GM12878 (cell line): ENCODE measurements at regions not wholly inside any gene's neighbourhood (a gene's known extent, or its start where the extent isn't known, plus 50 kb on each side); places are given as distances from the start of the nearest gene placed in this dataset.

Experiments
- ATAC-seq: fragments of 200-7000 bp; cut with Tn5 transposase; 3 replicates; pipeline ENCODE4 v1.9.1; 2020; ENCODE audit warnings: mild to moderate bottlenecking, moderate library complexity
- BruUV-seq: library from RNA; stranded (reverse); fragments of 400-500 nt; replicated peaks from 2 replicates; lab custom pipeline; 2021; lab: Mats Ljungman, UMichigan
- CTCF ChIA-PET: fragments of 300-600 bp; sonication (Branson Sonifier 250); formaldehyde crosslinking; extraction: SDS; loops from one replicate; lab custom pipeline; 2021; ENCODE audit warnings: inconsistent platforms; lab: Yijun Ruan, JAX
- POLR2A ChIA-PET: fragments of 350-600 bp; formaldehyde crosslinking; extraction: SDS; loops from one replicate; lab custom pipeline; 2021; ENCODE audit warnings: inconsistent platforms; lab: Charles Lee
- RAD21 ChIA-PET: fragments of 300-600 bp; sonication (Branson Sonifier 250); formaldehyde crosslinking; loops from one replicate; lab custom pipeline; 2023; ENCODE audit warnings: antibody characterized with exemption; ENCODE audit not compliant: unreplicated experiment; lab: Charles Lee
- SMC1A ChIA-PET: fragments of 300-600 bp; sonication (Branson Sonifier 250); formaldehyde crosslinking; loops from one replicate; lab custom pipeline; 2023; ENCODE audit not compliant: unreplicated experiment, uncharacterized antibody; lab: Charles Lee
- DNase-seq: peaks from one replicate; pipeline ENCODE4 v3.0.0-alpha.2; 2011; ENCODE audit warnings: low read depth, low spot score
- FAIRE-seq: peaks from 3 replicates; lab custom pipeline; 2011; peaks lifted over from hg19 to GRCh38; lab: Jason Lieb, UNC
- H2AFZ ChIP-seq: 2 replicates; pipeline ENCODE4 v1.6.0; 2011; ENCODE audit warnings: low read depth, low read length, control low read depth; ENCODE audit not compliant: control insufficient read depth
- H3K27ac ChIP-seq: 2 replicates; pipeline ENCODE4 v1.5.1; 2011; ENCODE audit warnings: control low read depth; ENCODE audit not compliant: control insufficient read depth, insufficient read depth
- H3K27me3 ChIP-seq, 2 experiments: replicated peaks in 1 of 2; 2 replicates each; pipeline versions ENCODE4 v1.6.0 to v1.6.1; 2011; ENCODE audit warnings: low read length in 1 of 2; ENCODE audit not compliant: control insufficient read depth in 2 of 2, insufficient read depth in 2 of 2
- H3K36me3 ChIP-seq, 2 experiments: 2 replicates each; pipeline ENCODE4 v1.5.1; 2011; ENCODE audit warnings: low read length in 1 of 2; ENCODE audit not compliant: control insufficient read depth in 2 of 2, insufficient read depth in 2 of 2
- H3K4me1 ChIP-seq: 2 replicates; pipeline ENCODE4 v1.6.1; 2011; ENCODE audit warnings: mild to moderate bottlenecking, low read length, moderate library complexity, mixed read lengths; ENCODE audit not compliant: control insufficient read depth, insufficient read depth
- H3K4me2 ChIP-seq: 2 replicates; pipeline ENCODE4 v1.6.0; 2011; ENCODE audit warnings: control low read depth; ENCODE audit not compliant: control insufficient read depth, insufficient read depth
- H3K4me3 ChIP-seq: fragments of 200-600 bp; sonication (generic); 2 replicates; pipeline ENCODE4 v1.5.1; 2016
- H3K79me2 ChIP-seq: 2 replicates; pipeline ENCODE4 v1.6.0; 2011; ENCODE audit warnings: low read length; ENCODE audit not compliant: control insufficient read depth, insufficient read depth
- H3K9ac ChIP-seq: 2 replicates; pipeline ENCODE4 v1.8.0; 2011; ENCODE audit warnings: low read length, control low read depth, mixed read lengths; ENCODE audit not compliant: control insufficient read depth, insufficient read depth
- H3K9me3 ChIP-seq: replicated peaks from 3 replicates; pipeline ENCODE4 v1.5.1; 2011; ENCODE audit warnings: mild to moderate bottlenecking, low read length; ENCODE audit not compliant: control insufficient read depth, insufficient read depth
- H4K20me1 ChIP-seq: 2 replicates; pipeline ENCODE4 v1.6.0; 2011; ENCODE audit not compliant: control insufficient read depth, insufficient read depth
- CEBPZ ChIP-seq: fragments of 150-350 bp; IDR thresholded peaks from 2 replicates; pipeline ENCODE4 v1.6.1; 2016; ENCODE audit warnings: low read depth, low read length
- DPF2 ChIP-seq: fragments of 450-650 bp; IDR thresholded peaks from 2 replicates; pipeline ENCODE4 v1.6.1; 2017; ENCODE audit warnings: mild to moderate bottlenecking
- E2F4 ChIP-seq: IDR thresholded peaks from 2 replicates; pipeline ENCODE4 v1.6.1; 2012; ENCODE audit warnings: low read depth, low read length, improper control_type of control experiment
- EP300 ChIP-seq, 2 experiments: fragments of 150-350 bp in 1 of 2; IDR thresholded peaks; 2 replicates each; pipeline ENCODE4 v1.6.1; 2011 to 2012; ENCODE audit warnings: low read depth in 2 of 2, low read length in 2 of 2, borderline replicate concordance in 1 of 2, improper control_type of control experiment in 1 of 2, inconsistent platforms in 1 of 2; ENCODE audit not compliant: control insufficient read depth in 1 of 2
- FOXM1 ChIP-seq: IDR thresholded peaks from 2 replicates; pipeline ENCODE4 v1.6.1; 2012; ENCODE audit warnings: low read depth, mild to moderate bottlenecking, inconsistent platforms, low read length, moderate library complexity
- LARP7 ChIP-seq: fragments of 450-650 bp; IDR thresholded peaks from 2 replicates; pipeline ENCODE4 v1.6.1; 2017; ENCODE audit warnings: mild to moderate bottlenecking
- NBN ChIP-seq: fragments of 450-650 bp; IDR thresholded peaks from 2 replicates; pipeline ENCODE4 v1.6.1; 2016
- RAD21 ChIP-seq: IDR thresholded peaks from 2 replicates; pipeline ENCODE4 v1.6.1; 2011; ENCODE audit warnings: mild to moderate bottlenecking, low read depth, low read length, moderate library complexity; ENCODE audit not compliant: insufficient read depth
- RFX5 ChIP-seq: IDR thresholded peaks from 2 replicates; pipeline ENCODE4 v1.6.1; 2011; ENCODE audit warnings: low read depth, low read length, improper control_type of control experiment
- TCF12 ChIP-seq: IDR thresholded peaks from 2 replicates; pipeline ENCODE4 v1.6.1; 2011; ENCODE audit warnings: low read depth, mild to moderate bottlenecking, low read length
- WGBS: methylation state at CpG from one replicate; pipeline ENCODE4 v1.1.6; 2016; ENCODE audit warnings: low lambda C conversion rate; ENCODE audit not compliant: insufficient replicate concordance, insufficient coverage; ENCODE audit errors: missing lambda C conversion rate; 5-methylcytosine and 5-hydroxymethylcytosine counted together
- in situ Hi-C: fragments of 300-500 bp; cut with MboI; formaldehyde crosslinking; loops from 9 replicates; pipeline ENCODE4 v1.14.3; 2018; ENCODE audit warnings: mixed read lengths
- intact Hi-C: fragments of 100-400 bp; cut with micrococcal nuclease; formaldehyde crosslinking; loops from one replicate; pipeline ENCODE4 v1.14.2; 2022; ENCODE audit not compliant: unreplicated experiment
- TF ChIP-seq, protein P1 (sequence below): fragments of 450-650 bp; IDR thresholded peaks from 2 replicates; pipeline ENCODE4 v1.6.1; 2017; ENCODE audit warnings: mild to moderate bottlenecking, low read depth, inconsistent platforms; ENCODE audit not compliant: poor library complexity, severe bottlenecking
- TF ChIP-seq, protein P2 (sequence below): fragments of 450-650 bp; IDR thresholded peaks from 2 replicates; pipeline ENCODE4 v1.6.1; 2016; ENCODE audit warnings: mild to moderate bottlenecking, moderate library complexity, borderline replicate concordance

- no peak overlapping the region for H3K4me3 ChIP-seq
- ChIA-PET CTCF (no interaction called here), RAD21 (no interaction called here), SMC1A (interaction anchor here (0.6 to 1.0 kb wide), 3 partner anchors 17 to 516 kb away, joined by 3 to 4 read pairs (median 3); no protein-coding TSS in a partner anchor), POLR2A (no interaction called here)
- in situ Hi-C loops: no loop called here
- DNase-seq (no peak), FAIRE-seq (no peak), ATAC-seq (no peak)
- WGBS: 2% methylated on average over 3 of the region's 3 CpGs
- H3K9ac ChIP-seq: no peak overlapping the region
- H4K20me1 ChIP-seq: no peaks in the 10 kb centered on the region
- TF ChIP-seq RFX5 (no peak), FOXM1 (no peak), RAD21 (no peak), NBN (no peak), DPF2 (no peak), CEBPZ (no peak), LARP7 (no peak), TCF12 (no peak), E2F4 (no peak), EP300 (IDR thresholded peaks at IDR 0.05; ENCODE audit: borderline replicate concordance in 1 of 2, control insufficient read depth in 1 of 2, low read depth in 2 of 2, low read length in 2 of 2) (no peak)
- TF ChIP-seq, protein P1, sequence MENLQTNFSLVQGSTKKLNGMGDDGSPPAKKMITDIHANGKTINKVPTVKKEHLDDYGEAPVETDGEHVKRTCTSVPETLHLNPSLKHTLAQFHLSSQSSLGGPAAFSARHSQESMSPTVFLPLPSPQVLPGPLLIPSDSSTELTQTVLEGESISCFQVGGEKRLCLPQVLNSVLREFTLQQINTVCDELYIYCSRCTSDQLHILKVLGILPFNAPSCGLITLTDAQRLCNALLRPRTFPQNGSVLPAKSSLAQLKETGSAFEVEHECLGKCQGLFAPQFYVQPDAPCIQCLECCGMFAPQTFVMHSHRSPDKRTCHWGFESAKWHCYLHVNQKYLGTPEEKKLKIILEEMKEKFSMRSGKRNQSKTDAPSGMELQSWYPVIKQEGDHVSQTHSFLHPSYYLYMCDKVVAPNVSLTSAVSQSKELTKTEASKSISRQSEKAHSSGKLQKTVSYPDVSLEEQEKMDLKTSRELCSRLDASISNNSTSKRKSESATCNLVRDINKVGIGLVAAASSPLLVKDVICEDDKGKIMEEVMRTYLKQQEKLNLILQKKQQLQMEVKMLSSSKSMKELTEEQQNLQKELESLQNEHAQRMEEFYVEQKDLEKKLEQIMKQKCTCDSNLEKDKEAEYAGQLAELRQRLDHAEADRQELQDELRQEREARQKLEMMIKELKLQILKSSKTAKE: no peak
- TF ChIP-seq, protein P2, sequence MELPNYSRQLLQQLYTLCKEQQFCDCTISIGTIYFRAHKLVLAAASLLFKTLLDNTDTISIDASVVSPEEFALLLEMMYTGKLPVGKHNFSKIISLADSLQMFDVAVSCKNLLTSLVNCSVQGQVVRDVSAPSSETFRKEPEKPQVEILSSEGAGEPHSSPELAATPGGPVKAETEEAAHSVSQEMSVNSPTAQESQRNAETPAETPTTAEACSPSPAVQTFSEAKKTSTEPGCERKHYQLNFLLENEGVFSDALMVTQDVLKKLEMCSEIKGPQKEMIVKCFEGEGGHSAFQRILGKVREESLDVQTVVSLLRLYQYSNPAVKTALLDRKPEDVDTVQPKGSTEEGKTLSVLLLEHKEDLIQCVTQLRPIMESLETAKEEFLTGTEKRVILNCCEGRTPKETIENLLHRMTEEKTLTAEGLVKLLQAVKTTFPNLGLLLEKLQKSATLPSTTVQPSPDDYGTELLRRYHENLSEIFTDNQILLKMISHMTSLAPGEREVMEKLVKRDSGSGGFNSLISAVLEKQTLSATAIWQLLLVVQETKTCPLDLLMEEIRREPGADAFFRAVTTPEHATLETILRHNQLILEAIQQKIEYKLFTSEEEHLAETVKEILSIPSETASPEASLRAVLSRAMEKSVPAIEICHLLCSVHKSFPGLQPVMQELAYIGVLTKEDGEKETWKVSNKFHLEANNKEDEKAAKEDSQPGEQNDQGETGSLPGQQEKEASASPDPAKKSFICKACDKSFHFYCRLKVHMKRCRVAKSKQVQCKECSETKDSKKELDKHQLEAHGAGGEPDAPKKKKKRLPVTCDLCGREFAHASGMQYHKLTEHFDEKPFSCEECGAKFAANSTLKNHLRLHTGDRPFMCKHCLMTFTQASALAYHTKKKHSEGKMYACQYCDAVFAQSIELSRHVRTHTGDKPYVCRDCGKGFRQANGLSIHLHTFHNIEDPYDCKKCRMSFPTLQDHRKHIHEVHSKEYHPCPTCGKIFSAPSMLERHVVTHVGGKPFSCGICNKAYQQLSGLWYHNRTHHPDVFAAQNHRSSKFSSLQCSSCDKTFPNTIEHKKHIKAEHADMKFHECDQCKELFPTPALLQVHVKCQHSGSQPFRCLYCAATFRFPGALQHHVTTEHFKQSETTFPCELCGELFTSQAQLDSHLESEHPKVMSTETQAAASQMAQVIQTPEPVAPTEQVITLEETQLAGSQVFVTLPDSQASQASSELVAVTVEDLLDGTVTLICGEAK: no peak
- no peaks in the 10 kb centered on the region for H3K79me2 ChIP-seq
- no peaks in the 10 kb centered on the region for H3K36me3 ChIP-seq
- H3K4me2 ChIP-seq: no peak overlapping the region
- no peaks in the 10 kb centered on the region for H3K9me3 ChIP-seq
- intact Hi-C loops: no loop called here
- H3K4me1 ChIP-seq: no peaks in the 10 kb centered on the region
- no peaks in the 10 kb centered on the region for H3K27me3 ChIP-seq
- H3K27ac ChIP-seq: no peak overlapping the region
- H2AFZ ChIP-seq: no peak overlapping the region
- BruUV-seq: no TSS peak
These were observed 224.0 kb upstream of the HHIP start for GRCh38 chr4:144421839-144422565.
